C1 segment of cervical spinal cord (tissue), 14 donors: ENCODE measurements at regions not wholly inside any gene's neighbourhood (a gene's known extent, or its start where the extent isn't known, plus 50 kb on each side); places are given as distances from the start of the nearest gene placed in this dataset.
A peak's percentile ranks its signal among the peaks of the same experiment; 100 is the strongest.

Source experiments
- DNase-seq, 14 donors: peaks; one replicate each; lab custom pipeline; 2025; lab: John Stamatoyannopoulos, UW

- DNase-seq, result no peak
Observed at GRCh38 chr6:141167945-141168344, 964.8 kb upstream of the GJE1 start.

GRCh38 chr6:141165002-141165665 is 967.6 kb upstream of the GJE1 start:
- no peak for DNase-seq

- no peak for DNase-seq
Observed at GRCh38 chr6:141164042-141164743, 968.5 kb upstream of the GJE1 start.

- DNase-seq, result no peak
Observed at GRCh38 chr6:141163107-141163506, 969.6 kb upstream of the GJE1 start.

GRCh38 chr6:141158740-141159139 is 974.0 kb upstream of the GJE1 start:
- no peak for DNase-seq

GRCh38 chr6:141153563-141153962 is 979.2 kb upstream of the GJE1 start:
- no peak for DNase-seq

GRCh38 chr6:141152951-141153350 is 979.8 kb upstream of the GJE1 start:
- DNase-seq, result no peak

- no peak for DNase-seq
Observed at GRCh38 chr6:141151710-141152417, 980.9 kb upstream of the GJE1 start.

- DNase-seq, result no peak
Observed at GRCh38 chr6:141141870-141142269, 990.9 kb upstream of the GJE1 start.

- DNase-seq, result no peak
Observed at GRCh38 chr6:141140905-141141304, 991.8 kb upstream of the GJE1 start.

- no peak for DNase-seq
Observed at GRCh38 chr6:141139461-141139860, 993.3 kb upstream of the GJE1 start.

GRCh38 chr6:141134723-141135122 is 998.0 kb upstream of the GJE1 start:
- DNase-seq, result no peak

GRCh38 chr6:141133836-141134235 is 998.9 kb upstream of the GJE1 start:
- no peak for DNase-seq

- DNase-seq, result no peak
Observed at GRCh38 chr6:141133346-141133745, 999.4 kb upstream of the GJE1 start.

- DNase-seq, result no peak
Observed at GRCh38 chr6:141131616-141132015, 1001.1 kb upstream of the GJE1 start.

GRCh38 chr6:141123497-141123896 is 1009.2 kb upstream of the GJE1 start:
- no peak for DNase-seq

GRCh38 chr6:141123049-141123448 is 1009.7 kb upstream of the GJE1 start:
- no peak for DNase-seq

- DNase-seq, result no peak
Observed at GRCh38 chr6:141118991-141119390, 1013.7 kb upstream of the GJE1 start.

- no peak for DNase-seq
Observed at GRCh38 chr6:141117874-141118273, 1014.9 kb upstream of the GJE1 start.

- DNase-seq, result peak in 3 of 14 donors; percentile 1 to 43 (median 21)
Observed at GRCh38 chr6:141110481-141110880, 1022.2 kb upstream of the GJE1 start.

- DNase-seq, result no peak
Observed at GRCh38 chr6:141107591-141108160, 1025.0 kb upstream of the GJE1 start.

GRCh38 chr6:141105481-141105880 is 1027.2 kb upstream of the GJE1 start:
- no peak for DNase-seq
